Ishikawa (cell line): ENCODE measurements at regions not wholly inside any gene's neighbourhood (a gene's known extent, or its start where the extent isn't known, plus 50 kb on each side); places are given as distances from the start of the nearest gene placed in this dataset.

Source experiments
- CEBPB ChIP-seq: IDR thresholded peaks from 2 replicates; pipeline ENCODE4 v1.6.1; 2012
- CREB1 ChIP-seq: IDR thresholded peaks from 2 replicates; pipeline ENCODE4 v1.6.1; 2012; ENCODE audit warnings: low read depth
- EGR1 ChIP-seq: IDR thresholded peaks from 2 replicates; pipeline ENCODE4 v1.6.1; 2012
- EP300 ChIP-seq: IDR thresholded peaks from 2 replicates; pipeline ENCODE4 v1.6.1; 2012; ENCODE audit warnings: borderline replicate concordance
- FOXM1 ChIP-seq: IDR thresholded peaks from 2 replicates; pipeline ENCODE4 v1.6.1; 2012; ENCODE audit warnings: low read depth, borderline replicate concordance
- MAX ChIP-seq: IDR thresholded peaks from 2 replicates; pipeline ENCODE4 v1.6.1; 2012
- NFIC ChIP-seq: IDR thresholded peaks from 2 replicates; pipeline ENCODE4 v1.6.1; 2012
- RAD21 ChIP-seq: IDR thresholded peaks from 2 replicates; pipeline ENCODE4 v1.6.1; 2012; ENCODE audit warnings: low read depth
- REST ChIP-seq: IDR thresholded peaks from 2 replicates; pipeline ENCODE4 v1.6.1; 2012; ENCODE audit warnings: low read depth, mild to moderate bottlenecking
- TAF1 ChIP-seq: IDR thresholded peaks from 2 replicates; pipeline ENCODE4 v1.6.1; 2012; ENCODE audit warnings: low read depth, mild to moderate bottlenecking
- TCF12 ChIP-seq: IDR thresholded peaks from 2 replicates; pipeline ENCODE4 v1.6.1; 2012; ENCODE audit warnings: low read depth
- TEAD4 ChIP-seq: IDR thresholded peaks from 2 replicates; pipeline ENCODE4 v1.6.1; 2012
- USF1 ChIP-seq: IDR thresholded peaks from 2 replicates; pipeline ENCODE4 v1.6.1; 2012
- YY1 ChIP-seq: IDR thresholded peaks from 2 replicates; pipeline ENCODE4 v1.6.1; 2012; ENCODE audit warnings: low read depth
- ZBTB7A ChIP-seq: IDR thresholded peaks from 2 replicates; pipeline ENCODE4 v1.6.1; 2012; ENCODE audit warnings: low read depth

GRCh38 chr9:80691229-80691628 is 998.1 kb downstream of the TLE1 start:
- TF ChIP-seq ZBTB7A: no peak
- TF ChIP-seq YY1: no peak
- no peak for TF ChIP-seq REST
- no peak for TF ChIP-seq RAD21
- no peak for TF ChIP-seq EP300
- no peak for TF ChIP-seq CEBPB
- TF ChIP-seq TEAD4: no peak
- no peak for TF ChIP-seq CREB1
- no peak for TF ChIP-seq FOXM1
- TF ChIP-seq MAX: no peak
- no peak for TF ChIP-seq TAF1
- no peak for TF ChIP-seq USF1
- TF ChIP-seq EGR1: no peak
- no peak for TF ChIP-seq NFIC

GRCh38 chr9:80690349-80690939 is 998.9 kb downstream of the TLE1 start:
- TF ChIP-seq EGR1: no peak
- no peak for TF ChIP-seq MAX
- no peak for TF ChIP-seq YY1
- TF ChIP-seq TEAD4: no peak
- no peak for TF ChIP-seq RAD21
- TF ChIP-seq CEBPB: no peak
- TF ChIP-seq FOXM1: no peak
- no peak for TF ChIP-seq USF1
- TF ChIP-seq CREB1: no peak
- no peak for TF ChIP-seq EP300
- no peak for TF ChIP-seq ZBTB7A
- TF ChIP-seq NFIC: no peak
- TF ChIP-seq TCF12: no peak

GRCh38 chr9:80679916-80680315 is 1009.4 kb downstream of the TLE1 start:
- no peak for TF ChIP-seq CREB1

GRCh38 chr9:80678906-80679305 is 1010.4 kb downstream of the TLE1 start:
- TF ChIP-seq EGR1 (no peak), TCF12 (no peak), REST (no peak), RAD21 (no peak), NFIC (no peak), TAF1 (no peak)

- TF ChIP-seq TAF1 (no peak), FOXM1 (no peak), EP300 (no peak), ZBTB7A (no peak), TCF12 (no peak), NFIC (no peak), CEBPB (no peak), REST (no peak), CREB1 (no peak), EGR1 (no peak), MAX (no peak), TEAD4 (no peak), RAD21 (no peak), YY1 (no peak), USF1 (no peak)
Measured at GRCh38 chr9:80673496-80673895, 1015.9 kb downstream of the TLE1 start.
